ENCODE measurements at regions not wholly inside any gene's neighbourhood (a gene's known extent, or its start where the extent isn't known, plus 50 kb on each side); places are given as distances from the start of the nearest gene placed in this dataset.
A peak's percentile ranks its signal among the peaks of the same experiment; 100 is the strongest.

- no peaks in the 10 kb centered on the region for H3K4me1 Mint-ChIP-seq
- no peak overlapping the region for H3K27ac Mint-ChIP-seq
- peaks cover 14% of the 10 kb centered on the region for H3K27me3 Mint-ChIP-seq
- peaks cover 9% of the 10 kb centered on the region for H3K9me3 Mint-ChIP-seq
- ATAC-seq, result no peak
- H3K36me3 Mint-ChIP-seq, result no peaks in the 10 kb centered on the region
- H3K4me3 Mint-ChIP-seq, result no peak overlapping the region
Measured at GRCh38 chr1:37118790-37119189, 84.5 kb upstream of the GRIK3 start.

- Mint-ChIP-seq H3K36me3 (no peaks in the 10 kb centered on the region), H3K27me3 (peaks cover 14% of the 10 kb centered on the region)
Measured at GRCh38 chr1:37120279-37120678, 86.0 kb upstream of the GRIK3 start.

GRCh38 chr1:37123276-37124115, 89.2 kb upstream of the GRIK3 start:
- Mint-ChIP-seq H3K36me3 (no peaks in the 10 kb centered on the region), H3K9me3 (peaks cover 9% of the 10 kb centered on the region), H3K27ac (no peak overlapping the region), H3K4me1 (no peaks in the 10 kb centered on the region), H3K4me3 (no peak overlapping the region), H3K27me3 (peaks cover 33% of the 10 kb centered on the region)
- no peak for ATAC-seq

More at GRCh38 chr1:37120279-37120678, 86.0 kb upstream of the GRIK3 start:
- Mint-ChIP-seq H3K9me3 (peaks cover 9% of the 10 kb centered on the region), H3K4me1 (no peaks in the 10 kb centered on the region), H3K4me3 (no peak overlapping the region), H3K27ac (no peak overlapping the region)
- ATAC-seq, result no peak

- Mint-ChIP-seq H3K4me1 (no peaks in the 10 kb centered on the region), H3K27ac (no peak overlapping the region), H3K36me3 (no peaks in the 10 kb centered on the region), H3K27me3 (peaks cover 31% of the 10 kb centered on the region), H3K4me3 (no peak overlapping the region), H3K9me3 (peaks cover 9% of the 10 kb centered on the region)
- ATAC-seq, result no peak
Measured at GRCh38 chr1:37124501-37124900, 90.2 kb upstream of the GRIK3 start.

- Mint-ChIP-seq H3K36me3 (no peaks in the 10 kb centered on the region), H3K4me1 (no peaks in the 10 kb centered on the region), H3K27me3 (peaks cover 28% of the 10 kb centered on the region), H3K9me3 (peaks cover 9% of the 10 kb centered on the region), H3K4me3 (no peak overlapping the region), H3K27ac (no peak overlapping the region)
- no peak for ATAC-seq
Measured at GRCh38 chr1:37125295-37125694, 91.0 kb upstream of the GRIK3 start.

- no peak overlapping the region for H3K27ac Mint-ChIP-seq
- peaks cover 10% of the 10 kb centered on the region for H3K9me3 Mint-ChIP-seq
Measured at GRCh38 chr1:37127254-37127748, 93.0 kb upstream of the GRIK3 start.

GRCh38 chr1:37128091-37128490, 93.8 kb upstream of the GRIK3 start:
- peaks cover 8% of the 10 kb centered on the region for H3K9me3 Mint-ChIP-seq
- ATAC-seq, result no peak
- no peak overlapping the region for H3K4me3 Mint-ChIP-seq
- H3K27me3 Mint-ChIP-seq, result peaks cover 28% of the 10 kb centered on the region
- H3K27ac Mint-ChIP-seq, result no peak overlapping the region
- H3K36me3 Mint-ChIP-seq, result no peaks in the 10 kb centered on the region
- H3K4me1 Mint-ChIP-seq, result no peaks in the 10 kb centered on the region

More at GRCh38 chr1:37127254-37127748, 93.0 kb upstream of the GRIK3 start:
- no peaks in the 10 kb centered on the region for H3K4me1 Mint-ChIP-seq
- no peak for ATAC-seq
- peaks cover 28% of the 10 kb centered on the region for H3K27me3 Mint-ChIP-seq
- H3K36me3 Mint-ChIP-seq, result no peaks in the 10 kb centered on the region
- no peak overlapping the region for H3K4me3 Mint-ChIP-seq

- H3K27me3 Mint-ChIP-seq, result peaks cover 28% of the 10 kb centered on the region
- no peak for ATAC-seq
- no peak overlapping the region for H3K4me3 Mint-ChIP-seq
- H3K9me3 Mint-ChIP-seq, result peaks cover 6% of the 10 kb centered on the region
- H3K4me1 Mint-ChIP-seq, result no peaks in the 10 kb centered on the region
- H3K27ac Mint-ChIP-seq, result no peak overlapping the region
- no peaks in the 10 kb centered on the region for H3K36me3 Mint-ChIP-seq
Measured at GRCh38 chr1:37130221-37130948, 96.1 kb upstream of the GRIK3 start.

GRCh38 chr1:37131281-37131680, 97.0 kb upstream of the GRIK3 start:
- no peak overlapping the region for H3K4me3 Mint-ChIP-seq
- no peaks in the 10 kb centered on the region for H3K36me3 Mint-ChIP-seq
- H3K9me3 Mint-ChIP-seq, result peaks cover 6% of the 10 kb centered on the region
- peaks cover 28% of the 10 kb centered on the region for H3K27me3 Mint-ChIP-seq
- no peak for ATAC-seq
- H3K27ac Mint-ChIP-seq, result no peak overlapping the region
- H3K4me1 Mint-ChIP-seq, result no peaks in the 10 kb centered on the region

- H3K4me3 Mint-ChIP-seq, result no peak overlapping the region
- H3K27ac Mint-ChIP-seq, result no peak overlapping the region
- peaks cover 20% of the 10 kb centered on the region for H3K27me3 Mint-ChIP-seq
- ATAC-seq, result no peak
- no peaks in the 10 kb centered on the region for H3K36me3 Mint-ChIP-seq
- peaks cover 6% of the 10 kb centered on the region for H3K9me3 Mint-ChIP-seq
- no peaks in the 10 kb centered on the region for H3K4me1 Mint-ChIP-seq
Measured at GRCh38 chr1:37133276-37134145, 99.2 kb upstream of the GRIK3 start.

GRCh38 chr1:37134599-37134998, 100.3 kb upstream of the GRIK3 start:
- Mint-ChIP-seq H3K4me1 (no peaks in the 10 kb centered on the region), H3K27me3 (peaks cover 21% of the 10 kb centered on the region), H3K4me3 (no peak overlapping the region), H3K27ac (no peak overlapping the region), H3K36me3 (no peaks in the 10 kb centered on the region), H3K9me3 (peaks cover 6% of the 10 kb centered on the region)
- ATAC-seq, result no peak

GRCh38 chr1:37135032-37135431, 100.7 kb upstream of the GRIK3 start:
- H3K27ac Mint-ChIP-seq, result no peak overlapping the region
- peak; percentile 36 for ATAC-seq
- peaks cover 21% of the 10 kb centered on the region for H3K27me3 Mint-ChIP-seq
- peaks cover 6% of the 10 kb centered on the region for H3K9me3 Mint-ChIP-seq
- no peaks in the 10 kb centered on the region for H3K36me3 Mint-ChIP-seq
- H3K4me1 Mint-ChIP-seq, result no peaks in the 10 kb centered on the region
- H3K4me3 Mint-ChIP-seq, result no peak overlapping the region

- Mint-ChIP-seq H3K36me3 (no peaks in the 10 kb centered on the region), H3K27ac (no peak overlapping the region), H3K4me1 (no peaks in the 10 kb centered on the region), H3K27me3 (peaks cover 31% of the 10 kb centered on the region), H3K9me3 (no peaks in the 10 kb centered on the region), H3K4me3 (no peak overlapping the region)
- ATAC-seq, result no peak
Measured at GRCh38 chr1:37137014-37137413, 102.7 kb upstream of the GRIK3 start.

- H3K4me3 Mint-ChIP-seq, result no peak overlapping the region
Measured at GRCh38 chr1:37137601-37138000, 103.3 kb upstream of the GRIK3 start.

GRCh38 chr1:37143800-37144199, 109.5 kb upstream of the GRIK3 start:
- no peaks in the 10 kb centered on the region for H3K4me1 Mint-ChIP-seq
- no peaks in the 10 kb centered on the region for H3K36me3 Mint-ChIP-seq
- no peak overlapping the region for H3K4me3 Mint-ChIP-seq
- peaks cover 16% of the 10 kb centered on the region for H3K27me3 Mint-ChIP-seq
- no peak overlapping the region for H3K27ac Mint-ChIP-seq
- ATAC-seq, result no peak
- H3K9me3 Mint-ChIP-seq, result no peaks in the 10 kb centered on the region

More at GRCh38 chr1:37137601-37138000, 103.3 kb upstream of the GRIK3 start:
- H3K36me3 Mint-ChIP-seq, result no peaks in the 10 kb centered on the region
- H3K27ac Mint-ChIP-seq, result no peak overlapping the region
- H3K4me1 Mint-ChIP-seq, result no peaks in the 10 kb centered on the region
- no peaks in the 10 kb centered on the region for H3K9me3 Mint-ChIP-seq
- peaks cover 31% of the 10 kb centered on the region for H3K27me3 Mint-ChIP-seq
- ATAC-seq, result no peak
